Transverse colon (tissue), 4 donors: ENCODE measurements at regions not wholly inside any gene's neighbourhood (a gene's known extent, or its start where the extent isn't known, plus 50 kb on each side); places are given as distances from the start of the nearest gene placed in this dataset.
"Not testable (repeated sequence)": the region's sequence is repeated elsewhere in the genome, so short reads cannot be mapped to it uniquely, and the experiment has no call there.

Experiments
- DNase-seq: peaks from one replicate; pipeline ENCODE4 v3.0.0-alpha.2; 2019
- H3K27ac ChIP-seq, 4 donors: fragments of 200-600 bp; sonication (generic); 2 replicates each; pipeline ENCODE4 v1.5.1; 2016 to 2018; ENCODE audit warnings: inconsistent platforms in 4 of 4
- H3K27me3 ChIP-seq: fragments of 200-600 bp; sonication (generic); 2 replicates; pipeline ENCODE4 v1.5.1; 2017; ENCODE audit warnings: inconsistent platforms
- H3K36me3 ChIP-seq, 4 donors: fragments of 200-600 bp; sonication (generic); 2 replicates each; pipeline ENCODE4 v1.5.1; 2017 to 2019; ENCODE audit warnings: inconsistent platforms in 4 of 4
- H3K4me1 ChIP-seq, 4 donors: fragments of 200-600 bp; sonication (generic); 2 replicates each; pipeline ENCODE4 v1.5.1; 2017 to 2020; ENCODE audit warnings: inconsistent platforms in 4 of 4
- H3K4me3 ChIP-seq, 4 donors: fragments of 200-600 bp; sonication (generic); 1 replicate in 1 of 4; 2 replicates in 3 of 4; pipeline versions ENCODE4 v1.5.1 to v1.6.1; 2017 to 2019; ENCODE audit warnings: inconsistent platforms in 4 of 4
- H3K9me3 ChIP-seq, 2 donors: fragments of 200-600 bp; sonication (generic); 2 replicates each; pipeline ENCODE4 v1.5.1; 2017 to 2019; ENCODE audit warnings: inconsistent platforms in 2 of 2
- WGBS, 2 donors: methylation state at CpG; one replicate each; pipeline ENCODE4 v1.1.5; 2018; ENCODE audit warnings: low coverage in 1 of 2; 5-methylcytosine and 5-hydroxymethylcytosine counted together
- in situ Hi-C, 4 donors: fragments of 200-750 bp; cut with MboI; loops; one replicate each; pipeline versions ENCODE4 v1.15.0 to v1.15.1; 2017; ENCODE audit warnings: low sequenced_read_pairs in 3 of 4, low pct_ligation_motif_present in 1 of 4, low pct_unique_long_range_greater_than_20kb in 1 of 4
- intact Hi-C: fragments of 100-400 bp; cut with DNase I; formaldehyde crosslinking; loops from one replicate; pipeline ENCODE4 v1.15.1; 2023; ENCODE audit warnings: low total_unique reads
- TF ChIP-seq, protein P1 (sequence below), 5 experiments: fragments of 200-600 bp in 3 of 5; fragments of 450-650 bp in 2 of 5; sonication (generic) in 3 of 5; IDR thresholded peaks; 1 replicate in 2 of 5; 2 replicates in 3 of 5; pipeline ENCODE4 v1.5.1; 2016 to 2017; ENCODE audit warnings: antibody characterized with exemption in 5 of 5, inconsistent platforms in 3 of 5, mild to moderate bottlenecking in 2 of 5, moderate library complexity in 1 of 5

GRCh38 chr2:131661884-131662535, 134.3 kb downstream of the CCDC74A start:
- H3K27ac ChIP-seq, intact Hi-C loops, H3K27me3 ChIP-seq, DNase-seq, H3K4me3 ChIP-seq, H3K36me3 ChIP-seq, H3K9me3 ChIP-seq, H3K4me1 ChIP-seq: not testable (repeated sequence)
- WGBS, 2 donors = 82 to 89% methylated on average over 3 to 5 of the region's 5 CpGs
- in situ Hi-C loops = loop anchor here in 2 of 4 donors (25.0 kb wide), 1 partner anchor 250 kb away; no protein-coding TSS in a partner anchor

DNA sequence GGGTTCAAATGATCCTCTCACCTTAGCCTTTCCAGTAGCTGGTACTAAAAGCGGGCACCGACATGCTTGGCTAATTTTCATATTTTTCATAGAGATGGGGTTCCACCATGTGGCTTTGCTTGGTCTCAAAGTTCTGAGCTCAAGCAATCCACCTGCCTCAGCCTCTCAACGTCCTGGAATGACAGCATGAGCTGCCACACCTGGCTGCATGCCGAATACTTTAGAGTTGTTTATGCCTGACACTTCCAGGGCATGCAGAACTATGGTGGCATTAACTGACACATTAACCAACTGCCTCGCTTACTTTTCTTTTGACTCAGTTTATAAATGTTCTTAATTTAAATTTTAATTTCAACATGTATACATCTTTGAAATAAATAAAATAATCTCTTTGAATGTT, 135.8 kb downstream of the CCDC74A start:
- H3K27me3 ChIP-seq, H3K36me3 ChIP-seq, intact Hi-C loops, H3K9me3 ChIP-seq, H3K4me1 ChIP-seq, H3K27ac ChIP-seq, H3K4me3 ChIP-seq, DNase-seq: not testable (repeated sequence)
- in situ Hi-C loops = loop anchor here in 2 of 4 donors (25.0 kb wide), 1 partner anchor 251 kb away; no protein-coding TSS in a partner anchor
- WGBS, 2 donors = 46 to 66% methylated on average over 3 to 5 of the region's 5 CpGs

DNA sequence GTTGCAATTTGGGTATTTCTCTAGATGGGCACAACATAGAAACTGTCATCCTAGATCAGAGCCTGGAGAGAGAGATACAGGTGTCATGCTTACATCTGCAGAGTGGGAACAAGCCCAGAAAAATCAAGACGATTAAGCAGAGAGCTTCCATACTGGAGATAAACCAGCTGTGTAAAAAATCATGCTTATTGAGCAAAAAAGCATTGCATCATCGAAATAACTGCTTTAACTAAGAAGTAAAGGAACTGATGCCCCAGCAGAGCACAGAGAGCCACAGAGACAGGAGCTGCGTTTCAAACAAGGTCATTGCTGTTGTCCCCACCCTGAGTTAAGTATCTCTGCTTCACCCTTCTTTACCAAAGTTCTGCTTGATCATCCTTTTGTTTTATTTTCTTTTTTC, 138.0 kb downstream of the CCDC74A start:
- H3K27me3 ChIP-seq, H3K4me1 ChIP-seq, H3K9me3 ChIP-seq, H3K36me3 ChIP-seq, H3K27ac ChIP-seq, H3K4me3 ChIP-seq, intact Hi-C loops, DNase-seq: not testable (repeated sequence)
- WGBS, 2 donors = 58 to 63% methylated on average over 3 of the region's 3 CpGs
- in situ Hi-C loops = loop anchor here in 2 of 4 donors (25.0 kb wide), 1 partner anchor 253 kb away; no protein-coding TSS in a partner anchor

GRCh38 chr2:131668794-131669540, 141.3 kb downstream of the CCDC74A start:
- DNase-seq, H3K36me3 ChIP-seq, H3K27ac ChIP-seq, H3K9me3 ChIP-seq, H3K4me3 ChIP-seq, intact Hi-C loops: not testable (repeated sequence)
- Histone ChIP-seq H3K4me1 (peaks cover 11 to 20% (median 18%) of the 10 kb centered on the region in 4 donors), H3K27me3 (peaks cover 18% of the 10 kb centered on the region)
- WGBS, 2 donors = 40 to 56% methylated on average over 4 to 5 of the region's 5 CpGs
- in situ Hi-C loops = loop anchor here in 2 of 4 donors (25.0 kb wide), 1 partner anchor 257 kb away; no protein-coding TSS in a partner anchor

- H3K27ac ChIP-seq, H3K9me3 ChIP-seq, intact Hi-C loops, H3K36me3 ChIP-seq, DNase-seq: not testable (repeated sequence)
- Histone ChIP-seq H3K4me1 (peaks cover 11 to 24% (median 20%) of the 10 kb centered on the region in 4 donors), H3K4me3 (peak overlapping the region in 1 of 4 donors; percentile 39), H3K27me3 (peaks cover 46% of the 10 kb centered on the region)
- in situ Hi-C loops = loop anchor here in 2 of 4 donors (25.0 kb wide), 1 partner anchor 260 kb away; no protein-coding TSS in a partner anchor
- WGBS, 2 donors = 74% methylated on average over 26 of the region's 28 CpGs; no CpG with 5 or more reads in 1 of the 2 donors
Measured at GRCh38 chr2:131671841-131672470, 144.3 kb downstream of the CCDC74A start.

GRCh38 chr2:131672471-131673399, 145.0 kb downstream of the CCDC74A start:
- DNase-seq = peak; percentile 76
- in situ Hi-C loops = loop anchor here in 2 of 4 donors (25.0 kb wide), 1 partner anchor 260 kb away; no protein-coding TSS in a partner anchor

More at GRCh38 chr2:131672471-131673399, 145.0 kb downstream of the CCDC74A start:
- H3K27ac ChIP-seq, intact Hi-C loops, H3K36me3 ChIP-seq, H3K9me3 ChIP-seq: not testable (repeated sequence)
- 6% methylated on average over 26 of the region's 38 CpGs; no CpG with 5 or more reads in 1 of the 2 donors for WGBS, 2 donors
- H3K4me3 ChIP-seq = peak overlapping the region in 3 of 4 donors; percentile 6 to 39 (median 31)
- TF ChIP-seq, protein P1, sequence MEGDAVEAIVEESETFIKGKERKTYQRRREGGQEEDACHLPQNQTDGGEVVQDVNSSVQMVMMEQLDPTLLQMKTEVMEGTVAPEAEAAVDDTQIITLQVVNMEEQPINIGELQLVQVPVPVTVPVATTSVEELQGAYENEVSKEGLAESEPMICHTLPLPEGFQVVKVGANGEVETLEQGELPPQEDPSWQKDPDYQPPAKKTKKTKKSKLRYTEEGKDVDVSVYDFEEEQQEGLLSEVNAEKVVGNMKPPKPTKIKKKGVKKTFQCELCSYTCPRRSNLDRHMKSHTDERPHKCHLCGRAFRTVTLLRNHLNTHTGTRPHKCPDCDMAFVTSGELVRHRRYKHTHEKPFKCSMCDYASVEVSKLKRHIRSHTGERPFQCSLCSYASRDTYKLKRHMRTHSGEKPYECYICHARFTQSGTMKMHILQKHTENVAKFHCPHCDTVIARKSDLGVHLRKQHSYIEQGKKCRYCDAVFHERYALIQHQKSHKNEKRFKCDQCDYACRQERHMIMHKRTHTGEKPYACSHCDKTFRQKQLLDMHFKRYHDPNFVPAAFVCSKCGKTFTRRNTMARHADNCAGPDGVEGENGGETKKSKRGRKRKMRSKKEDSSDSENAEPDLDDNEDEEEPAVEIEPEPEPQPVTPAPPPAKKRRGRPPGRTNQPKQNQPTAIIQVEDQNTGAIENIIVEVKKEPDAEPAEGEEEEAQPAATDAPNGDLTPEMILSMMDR (IDR thresholded peaks at IDR 0.05) = peak; percentile 45 to 61 (median 58)
- peaks cover 49% of the 10 kb centered on the region for H3K27me3 ChIP-seq
- peaks cover 11 to 24% (median 20%) of the 10 kb centered on the region in 4 donors for H3K4me1 ChIP-seq
